ENCODE measurements at regions not wholly inside any gene's neighbourhood (a gene's known extent, or its start where the extent isn't known, plus 50 kb on each side); places are given as distances from the start of the nearest gene placed in this dataset.

DNA sequence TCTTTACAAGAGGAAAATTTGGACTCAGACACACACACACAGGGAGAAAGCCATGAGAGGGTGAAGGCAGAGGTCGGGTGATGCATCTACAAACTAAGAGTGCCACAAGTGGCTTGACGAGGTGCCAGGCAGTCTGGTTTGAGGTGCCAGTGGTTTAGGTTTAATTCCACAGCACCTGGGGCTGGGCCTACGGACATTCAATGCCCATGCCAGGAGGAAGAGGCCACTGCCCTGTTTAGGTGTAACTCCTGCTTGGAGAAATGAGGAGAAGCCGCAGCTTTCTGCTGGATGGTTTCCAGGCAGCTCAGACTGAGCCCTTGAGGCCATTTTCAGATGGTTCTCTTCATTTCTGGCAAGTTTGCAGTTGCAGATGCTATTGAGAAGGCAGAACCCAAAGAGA, 83.6 kb downstream of the HTR5A start:
- Histone ChIP-seq H3K9me3 (ENCODE audit: insufficient read depth, low read length, severe bottlenecking) (peaks cover 4% of the 10 kb centered on the region), H3K79me2 (ENCODE audit: insufficient read depth, low read length) (no peaks in the 10 kb centered on the region), H3K4me1 (ENCODE audit: insufficient read depth, low read length) (no peaks in the 10 kb centered on the region), H3K4me3 (ENCODE audit: low read depth in 1 of 2, low read length in 2 of 2) (no peak overlapping the region), H3K36me3 (ENCODE audit: insufficient read depth, low read length) (no peaks in the 10 kb centered on the region), H3K9ac (ENCODE audit: low read depth, low read length) (no peak overlapping the region), H2AFZ (ENCODE audit: low read depth, low read length) (no peak overlapping the region), H3K4me2 (ENCODE audit: insufficient read depth, low read length) (no peak overlapping the region), H3K27me3 (ENCODE audit: insufficient read depth, low read length, poor library complexity) (no peaks in the 10 kb centered on the region), H4K20me1 (ENCODE audit: insufficient read depth, low read length) (no peaks in the 10 kb centered on the region), H3K27ac (ENCODE audit: low read length) (no peak overlapping the region)
- TF ChIP-seq, protein P1, sequence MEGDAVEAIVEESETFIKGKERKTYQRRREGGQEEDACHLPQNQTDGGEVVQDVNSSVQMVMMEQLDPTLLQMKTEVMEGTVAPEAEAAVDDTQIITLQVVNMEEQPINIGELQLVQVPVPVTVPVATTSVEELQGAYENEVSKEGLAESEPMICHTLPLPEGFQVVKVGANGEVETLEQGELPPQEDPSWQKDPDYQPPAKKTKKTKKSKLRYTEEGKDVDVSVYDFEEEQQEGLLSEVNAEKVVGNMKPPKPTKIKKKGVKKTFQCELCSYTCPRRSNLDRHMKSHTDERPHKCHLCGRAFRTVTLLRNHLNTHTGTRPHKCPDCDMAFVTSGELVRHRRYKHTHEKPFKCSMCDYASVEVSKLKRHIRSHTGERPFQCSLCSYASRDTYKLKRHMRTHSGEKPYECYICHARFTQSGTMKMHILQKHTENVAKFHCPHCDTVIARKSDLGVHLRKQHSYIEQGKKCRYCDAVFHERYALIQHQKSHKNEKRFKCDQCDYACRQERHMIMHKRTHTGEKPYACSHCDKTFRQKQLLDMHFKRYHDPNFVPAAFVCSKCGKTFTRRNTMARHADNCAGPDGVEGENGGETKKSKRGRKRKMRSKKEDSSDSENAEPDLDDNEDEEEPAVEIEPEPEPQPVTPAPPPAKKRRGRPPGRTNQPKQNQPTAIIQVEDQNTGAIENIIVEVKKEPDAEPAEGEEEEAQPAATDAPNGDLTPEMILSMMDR (IDR thresholded peaks at IDR 0.05; ENCODE audit: borderline replicate concordance, extremely low read depth, low read length, poor library complexity, severe bottlenecking): no peak
- TF ChIP-seq EZH2 (IDR thresholded peaks at IDR 0.05; ENCODE audit: borderline replicate concordance, low read depth, low read length, severe bottlenecking): no peak
- no peak for DNase-seq
- ATAC-seq (ENCODE audit: insufficient read depth, low read depth): no peak

DNA sequence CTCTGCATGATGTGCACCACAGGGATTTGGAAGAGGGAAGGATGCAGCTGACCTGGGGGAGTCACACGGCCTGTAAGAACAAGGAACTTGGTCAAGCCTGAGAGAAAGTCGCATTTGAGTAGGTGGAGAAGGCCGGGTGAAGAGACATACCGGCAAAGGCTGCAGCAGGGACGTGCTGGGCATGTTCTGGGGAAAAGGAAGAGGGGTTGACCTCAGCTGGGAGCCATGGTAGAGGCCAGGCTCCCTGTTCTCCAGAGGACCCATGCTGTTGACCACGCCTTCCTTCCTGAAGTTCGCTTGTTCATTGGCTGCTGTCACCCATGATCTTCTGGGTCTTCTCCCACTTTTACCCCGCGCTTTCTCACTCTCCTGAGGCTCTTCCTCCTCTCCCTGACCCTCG, 84.5 kb downstream of the HTR5A start:
- no peak overlapping the region for H3K9ac ChIP-seq (ENCODE audit: low read depth, low read length)
- H2AFZ ChIP-seq (ENCODE audit: low read depth, low read length): no peak overlapping the region
- H4K20me1 ChIP-seq (ENCODE audit: insufficient read depth, low read length): no peaks in the 10 kb centered on the region
- no peak for ATAC-seq (ENCODE audit: insufficient read depth, low read depth)
- peaks cover 4% of the 10 kb centered on the region for H3K9me3 ChIP-seq (ENCODE audit: insufficient read depth, low read length, severe bottlenecking)
- H3K36me3 ChIP-seq (ENCODE audit: insufficient read depth, low read length): no peaks in the 10 kb centered on the region
- H3K27me3 ChIP-seq (ENCODE audit: insufficient read depth, low read length, poor library complexity): no peaks in the 10 kb centered on the region
- TF ChIP-seq, protein P1 (IDR thresholded peaks at IDR 0.05; ENCODE audit: borderline replicate concordance, extremely low read depth, low read length, poor library complexity, severe bottlenecking): no peak
- no peak for TF ChIP-seq EZH2 (IDR thresholded peaks at IDR 0.05; ENCODE audit: borderline replicate concordance, low read depth, low read length, severe bottlenecking)
- H3K4me3 ChIP-seq (ENCODE audit: low read depth in 1 of 2, low read length in 2 of 2): no peak overlapping the region
- H3K79me2 ChIP-seq (ENCODE audit: insufficient read depth, low read length): no peaks in the 10 kb centered on the region
- no peak for DNase-seq
- H3K27ac ChIP-seq (ENCODE audit: low read length): no peak overlapping the region
- H3K4me2 ChIP-seq (ENCODE audit: insufficient read depth, low read length): no peak overlapping the region
- no peaks in the 10 kb centered on the region for H3K4me1 ChIP-seq (ENCODE audit: insufficient read depth, low read length)

GRCh38 chr7:155161690-155162089, 91.6 kb downstream of the HTR5A start:
- no peak overlapping the region for H3K9ac ChIP-seq (ENCODE audit: low read depth, low read length)
- H3K27me3 ChIP-seq (ENCODE audit: insufficient read depth, low read length, poor library complexity): no peaks in the 10 kb centered on the region
- no peaks in the 10 kb centered on the region for H3K79me2 ChIP-seq (ENCODE audit: insufficient read depth, low read length)
- no peak for TF ChIP-seq EZH2 (IDR thresholded peaks at IDR 0.05; ENCODE audit: borderline replicate concordance, low read depth, low read length, severe bottlenecking)
- TF ChIP-seq, protein P1 (IDR thresholded peaks at IDR 0.05; ENCODE audit: borderline replicate concordance, extremely low read depth, low read length, poor library complexity, severe bottlenecking): no peak
- no peaks in the 10 kb centered on the region for H4K20me1 ChIP-seq (ENCODE audit: insufficient read depth, low read length)
- no peak overlapping the region for H3K4me3 ChIP-seq (ENCODE audit: low read depth in 1 of 2, low read length in 2 of 2)
- H3K27ac ChIP-seq (ENCODE audit: low read length): no peak overlapping the region
- no peaks in the 10 kb centered on the region for H3K36me3 ChIP-seq (ENCODE audit: insufficient read depth, low read length)
- no peaks in the 10 kb centered on the region for H3K4me1 ChIP-seq (ENCODE audit: insufficient read depth, low read length)
- DNase-seq: no peak
- no peak overlapping the region for H2AFZ ChIP-seq (ENCODE audit: low read depth, low read length)
- ATAC-seq (ENCODE audit: insufficient read depth, low read depth): no peak
- no peak overlapping the region for H3K4me2 ChIP-seq (ENCODE audit: insufficient read depth, low read length)
- H3K9me3 ChIP-seq (ENCODE audit: insufficient read depth, low read length, severe bottlenecking): no peaks in the 10 kb centered on the region

DNA sequence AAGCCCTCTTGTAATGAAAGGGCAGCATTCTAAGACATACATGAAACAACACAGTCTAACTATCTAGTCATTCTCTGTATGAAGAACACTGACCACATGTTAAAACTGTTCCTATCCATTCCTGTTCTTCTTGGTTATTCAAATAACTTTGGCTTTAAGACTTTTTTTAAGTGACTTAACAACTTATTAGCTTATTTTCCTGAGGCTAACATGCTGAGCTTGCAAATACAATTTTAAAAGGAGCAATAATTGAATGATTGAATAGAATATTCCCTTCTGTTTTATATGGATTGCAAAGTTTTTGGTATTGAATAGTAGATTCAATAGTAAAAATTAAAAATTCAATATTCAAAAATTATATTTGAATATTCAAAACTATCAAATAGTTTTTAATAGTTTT, 92.3 kb downstream of the HTR5A start:
- ATAC-seq (ENCODE audit: insufficient read depth, low read depth) (no peak), DNase-seq (no peak)
- Histone ChIP-seq H4K20me1 (ENCODE audit: insufficient read depth, low read length) (no peaks in the 10 kb centered on the region), H3K36me3 (ENCODE audit: insufficient read depth, low read length) (no peaks in the 10 kb centered on the region), H3K27ac (ENCODE audit: low read length) (no peak overlapping the region), H3K4me2 (ENCODE audit: insufficient read depth, low read length) (no peak overlapping the region), H3K9ac (ENCODE audit: low read depth, low read length) (no peak overlapping the region), H3K4me3 (ENCODE audit: low read depth in 1 of 2, low read length in 2 of 2) (no peak overlapping the region), H3K9me3 (ENCODE audit: insufficient read depth, low read length, severe bottlenecking) (no peaks in the 10 kb centered on the region), H3K4me1 (ENCODE audit: insufficient read depth, low read length) (no peaks in the 10 kb centered on the region), H3K79me2 (ENCODE audit: insufficient read depth, low read length) (no peaks in the 10 kb centered on the region), H3K27me3 (ENCODE audit: insufficient read depth, low read length, poor library complexity) (no peaks in the 10 kb centered on the region), H2AFZ (ENCODE audit: low read depth, low read length) (no peak overlapping the region)
- TF ChIP-seq, protein P1 (IDR thresholded peaks at IDR 0.05; ENCODE audit: borderline replicate concordance, extremely low read depth, low read length, poor library complexity, severe bottlenecking): no peak
- no peak for TF ChIP-seq EZH2 (IDR thresholded peaks at IDR 0.05; ENCODE audit: borderline replicate concordance, low read depth, low read length, severe bottlenecking)
